NCI-H2081 (cell line): ENCODE measurements at regions not wholly inside any gene's neighbourhood (a gene's known extent, or its start where the extent isn't known, plus 50 kb on each side); places are given as distances from the start of the nearest gene placed in this dataset.
"Not testable (repeated sequence)": the region's sequence is repeated elsewhere in the genome, so short reads cannot be mapped to it uniquely, and the experiment has no call there.

ENCODE experiments used
- DNase-seq, 2 experiments: peaks; one replicate each; lab custom pipeline; 2025; lab: John Stamatoyannopoulos, UW

GRCh38 chr1:209109001-209109785 is 474.3 kb upstream of the CAMK1G start:
- no peak for DNase-seq

- no peak for DNase-seq
Observed at GRCh38 chr1:209113521-209113920, 470.0 kb upstream of the CAMK1G start.

DNA sequence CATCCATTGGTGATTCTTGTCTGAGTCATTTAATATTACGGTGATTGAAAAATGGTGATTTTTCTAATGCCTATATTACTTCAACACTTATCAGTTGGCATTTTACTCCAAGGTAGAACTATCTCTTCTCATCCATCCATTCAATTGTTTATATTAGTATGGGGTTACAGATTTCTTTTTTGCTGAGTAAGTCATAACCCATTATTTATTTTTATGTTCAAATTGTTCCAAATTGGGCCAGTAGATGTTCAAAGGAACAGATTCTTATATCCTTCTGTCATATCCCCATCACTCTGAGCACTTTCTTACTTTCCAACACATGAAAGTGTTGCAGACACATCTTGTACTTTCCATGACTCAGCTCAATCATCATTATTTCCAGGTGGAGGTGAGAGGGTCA is 466.8 kb upstream of the CAMK1G start:
- no peak for DNase-seq

DNA sequence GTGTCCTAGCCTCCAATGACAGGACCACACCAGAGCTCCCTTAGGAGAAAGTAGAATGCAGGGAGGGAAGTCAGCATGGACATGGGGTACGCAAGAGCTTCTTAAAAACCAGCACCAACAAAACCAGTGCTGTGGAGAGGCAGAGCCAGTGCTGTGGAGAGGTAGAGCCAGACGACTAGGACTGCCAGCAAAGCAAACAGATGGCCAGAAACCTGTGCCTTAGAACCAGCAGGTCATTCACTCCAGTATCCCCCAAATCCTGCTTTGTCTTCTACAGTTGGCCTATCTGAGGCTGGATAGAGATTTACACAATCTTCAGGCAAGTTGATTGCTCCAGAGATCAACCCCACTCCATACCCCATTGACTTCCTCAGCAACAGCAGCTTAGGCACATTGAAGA is 459.9 kb upstream of the CAMK1G start:
- no peak for DNase-seq

GRCh38 chr1:209129091-209129490 is 454.4 kb upstream of the CAMK1G start:
- not testable (repeated sequence) for DNase-seq

GRCh38 chr1:209130886-209131285 is 452.6 kb upstream of the CAMK1G start:
- DNase-seq, result no peak

DNA sequence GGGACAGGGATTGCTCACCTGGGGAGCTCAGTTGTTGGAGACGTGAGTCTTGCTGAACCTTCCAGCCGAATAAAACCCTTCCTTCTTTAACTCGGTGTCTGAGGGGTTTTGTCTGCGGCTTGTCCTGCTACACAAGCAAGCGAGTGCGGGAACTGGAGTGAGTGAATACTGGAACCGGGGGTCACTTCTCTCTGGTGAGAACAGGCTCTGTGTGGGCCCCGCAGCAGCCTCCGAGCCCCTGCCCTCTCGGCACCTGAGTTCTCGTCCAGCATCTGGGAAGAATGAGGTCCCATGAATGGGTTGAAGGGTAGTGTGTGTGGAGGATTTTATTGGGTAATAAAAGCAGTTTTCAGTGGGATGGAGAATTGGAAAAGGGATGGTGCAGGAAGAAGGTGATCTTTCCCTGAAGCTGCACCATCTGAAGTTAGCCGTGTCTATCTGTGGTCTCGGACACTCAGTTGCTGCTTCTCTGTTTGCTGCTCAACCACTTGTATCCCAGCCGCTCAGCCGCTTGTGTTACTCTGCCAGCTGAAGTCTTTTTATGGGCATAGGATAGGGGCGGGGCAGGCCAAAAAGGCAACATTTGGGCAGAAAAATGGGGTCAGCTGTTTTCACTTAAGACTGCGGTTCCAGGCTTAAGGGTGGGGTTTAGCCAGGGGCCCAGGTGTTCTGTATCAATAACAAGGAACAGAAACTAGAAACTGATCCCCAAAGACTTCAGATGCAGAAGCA is 450.6 kb upstream of the CAMK1G start:
- DNase-seq, result no peak

DNA sequence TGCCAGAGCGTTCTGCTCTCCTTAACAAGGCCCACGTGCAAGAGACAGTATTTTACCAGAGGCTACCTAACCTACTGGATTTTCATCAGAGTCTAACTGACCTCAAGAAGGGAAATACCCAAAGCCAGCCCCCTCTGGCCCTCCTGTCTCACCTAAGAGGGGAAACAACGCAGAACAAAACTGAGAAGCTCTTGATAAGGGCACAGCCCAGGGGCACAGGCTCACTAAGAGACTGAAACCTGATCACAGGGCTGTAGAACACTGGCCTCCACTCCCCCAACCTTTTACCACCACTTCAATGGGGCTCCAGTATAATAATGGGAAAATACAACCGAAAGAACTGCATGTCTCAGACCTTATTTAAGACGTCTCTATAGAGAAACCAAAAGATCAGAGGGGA is 449.5 kb upstream of the CAMK1G start:
- DNase-seq, result no peak

GRCh38 chr1:209143916-209144315 is 439.6 kb upstream of the CAMK1G start:
- no peak for DNase-seq

- no peak for DNase-seq
Observed at GRCh38 chr1:209150114-209150513, 433.4 kb upstream of the CAMK1G start.

DNA sequence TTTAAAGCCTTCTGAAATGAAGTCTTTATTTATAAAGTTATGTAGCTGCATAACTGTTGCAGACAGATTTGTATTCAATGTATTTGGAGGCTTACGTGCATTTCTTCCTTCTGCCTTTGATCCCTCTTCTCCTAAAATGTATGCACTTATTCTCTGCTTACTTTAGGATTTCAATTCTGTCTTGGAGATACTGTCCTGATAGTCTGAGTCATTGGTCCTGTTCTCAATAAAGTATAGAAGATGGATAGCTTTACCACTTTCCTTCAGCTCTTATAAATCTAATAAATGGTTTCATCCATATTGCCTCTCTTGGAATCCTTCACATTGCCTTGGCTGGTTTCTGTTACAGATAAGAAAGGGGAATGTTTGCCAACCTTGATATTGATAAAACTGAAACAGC is 430.1 kb upstream of the CAMK1G start:
- DNase-seq, result no peak

DNA sequence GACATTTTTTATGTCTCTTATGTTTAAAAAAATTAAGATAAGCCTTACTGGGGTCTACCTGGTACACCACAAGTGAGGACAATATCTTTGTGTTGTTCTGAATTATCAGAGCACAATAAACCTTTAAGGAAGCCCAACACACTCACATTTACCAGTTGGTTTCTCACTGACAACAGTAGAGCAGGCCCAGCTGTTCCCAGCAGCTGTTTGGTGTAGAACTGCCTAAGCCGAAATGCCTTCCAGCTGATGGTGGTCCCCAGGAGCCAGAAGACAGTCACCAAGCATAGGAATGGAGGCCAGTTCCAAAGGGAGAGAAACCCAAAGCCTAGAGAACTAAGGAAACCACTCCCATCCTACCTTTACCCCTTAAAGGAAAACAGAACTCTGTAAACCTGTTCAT is 428.6 kb upstream of the CAMK1G start:
- no peak for DNase-seq

GRCh38 chr1:209155546-209155945 is 428.0 kb upstream of the CAMK1G start:
- no peak for DNase-seq

GRCh38 chr1:209156991-209157390 is 426.5 kb upstream of the CAMK1G start:
- no peak for DNase-seq

GRCh38 chr1:209157546-209158249 is 425.8 kb upstream of the CAMK1G start:
- DNase-seq, result no peak

GRCh38 chr1:209158851-209159250 is 424.7 kb upstream of the CAMK1G start:
- DNase-seq, result no peak

- DNase-seq, result no peak
Observed at GRCh38 chr1:209160230-209160629, 423.3 kb upstream of the CAMK1G start.

DNA sequence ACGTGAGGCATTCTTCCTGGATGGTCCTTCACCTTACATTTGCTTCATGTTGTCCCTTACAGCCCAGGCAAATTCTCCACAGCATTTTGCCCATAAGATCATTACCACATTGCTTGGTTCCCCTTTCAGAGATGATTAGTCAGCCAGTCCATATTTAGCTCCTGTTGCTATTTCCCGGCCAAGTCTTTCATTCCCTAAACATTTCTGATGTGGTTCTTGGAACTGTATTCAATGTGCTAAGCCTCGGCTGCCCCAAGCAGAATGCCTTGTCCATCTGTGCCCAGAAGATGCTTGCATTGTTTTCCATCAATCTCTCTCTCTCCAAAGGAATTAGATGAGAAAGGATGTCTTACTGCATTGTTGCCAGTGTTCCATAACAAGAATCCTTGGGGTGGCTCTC is 420.9 kb upstream of the CAMK1G start:
- DNase-seq, result no peak

GRCh38 chr1:209168204-209168603 is 415.3 kb upstream of the CAMK1G start:
- DNase-seq, result no peak

DNA sequence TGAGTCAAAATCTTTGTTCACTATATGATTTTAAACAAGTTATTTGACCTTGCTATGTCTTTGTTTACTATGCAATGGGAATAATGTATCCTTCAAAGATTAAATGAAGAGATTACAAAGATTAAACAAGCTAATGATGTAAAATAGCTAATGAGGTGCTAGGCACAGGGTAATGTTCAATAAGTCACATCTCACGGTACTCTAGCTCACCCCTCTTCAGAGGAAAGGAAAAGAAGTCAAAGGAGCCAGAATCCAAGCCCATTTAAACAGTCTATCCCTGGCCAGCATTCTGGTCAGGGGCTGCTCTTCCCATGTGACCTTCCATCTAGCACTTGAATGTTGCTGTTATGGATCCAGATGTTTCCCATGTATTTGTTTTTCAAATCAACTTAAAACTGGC is 412.4 kb upstream of the CAMK1G start:
- no peak for DNase-seq

GRCh38 chr1:209172286-209172685 is 411.2 kb upstream of the CAMK1G start:
- DNase-seq, result no peak

DNA sequence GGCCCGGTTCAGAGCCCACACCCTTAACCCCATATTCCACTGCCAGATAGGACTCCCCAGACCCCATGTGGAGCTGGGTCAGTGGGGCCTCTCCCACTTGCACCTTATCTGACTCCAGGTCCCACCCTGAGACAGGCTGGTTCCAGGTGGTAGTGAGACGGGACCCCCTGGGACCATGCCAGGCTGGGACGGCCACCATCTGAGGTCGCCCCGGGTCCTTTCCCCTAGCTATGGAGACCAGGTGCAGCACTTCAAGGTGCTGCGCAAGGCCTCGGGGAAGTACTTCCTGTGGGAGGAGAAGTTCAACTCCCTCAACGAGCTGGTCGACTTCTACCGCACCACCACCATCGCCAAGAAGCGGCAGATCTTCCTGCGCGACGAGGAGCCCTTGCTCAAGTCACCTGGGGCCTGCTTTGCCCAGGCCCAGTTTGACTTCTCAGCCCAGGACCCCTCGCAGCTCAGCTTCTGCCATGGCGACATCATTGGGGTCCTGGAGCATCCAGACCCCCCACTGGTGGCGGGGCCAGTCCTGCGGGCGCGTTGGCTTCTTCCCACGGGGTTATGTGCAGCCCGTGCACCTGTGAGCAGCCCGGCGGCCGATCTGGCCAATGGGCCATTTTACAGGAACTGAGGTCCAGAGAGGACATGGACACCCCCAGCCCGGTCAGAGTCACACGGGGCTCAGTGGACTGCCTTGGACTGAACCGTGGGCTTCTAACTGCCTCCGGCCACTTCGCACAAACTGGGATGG is 410.5 kb upstream of the CAMK1G start:
- not testable (repeated sequence) for DNase-seq
